ENCODE measurements at regions not wholly inside any gene's neighbourhood (a gene's known extent, or its start where the extent isn't known, plus 50 kb on each side); places are given as distances from the start of the nearest gene placed in this dataset.

DNA sequence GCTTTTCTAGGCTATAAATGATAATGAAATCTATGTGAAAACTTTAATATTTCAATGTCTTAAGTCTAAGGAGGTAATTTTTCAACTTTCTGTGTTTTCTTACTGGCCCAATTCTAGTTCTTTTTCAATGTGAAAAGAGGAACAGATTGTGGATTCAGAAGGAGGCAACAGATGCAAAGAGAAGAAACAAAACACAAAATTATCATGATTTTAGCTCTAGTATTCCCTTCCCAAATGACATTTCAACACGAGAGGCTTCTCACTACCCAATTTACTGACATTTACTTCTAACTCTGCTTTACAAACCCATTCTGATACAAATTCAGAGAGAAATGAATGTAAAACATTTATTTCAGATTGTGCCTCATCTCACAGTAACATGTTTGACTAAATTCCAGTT lies 169.4 kb downstream of the WT1 start:
- no peak overlapping the region for H3K4me3 ChIP-seq (ENCODE audit: low read depth, low read length)

DNA sequence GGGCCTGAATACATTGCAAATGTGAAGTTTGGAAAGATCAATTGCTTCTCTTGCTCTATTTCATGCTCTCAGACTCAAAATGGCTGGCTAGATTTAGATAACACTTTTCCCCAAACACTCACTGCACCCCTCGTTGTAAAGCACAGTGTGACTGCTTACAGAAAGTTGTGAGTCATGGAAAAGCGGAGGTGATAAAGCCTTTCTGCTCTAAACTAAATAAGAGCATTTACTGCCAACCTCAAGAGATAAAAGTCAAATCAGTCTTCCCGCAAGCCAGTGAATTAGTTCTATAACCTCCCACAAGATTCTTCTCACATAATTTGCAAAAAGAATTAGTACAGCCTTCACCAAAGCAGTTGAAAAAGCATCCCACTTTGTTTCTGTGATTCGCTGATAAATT lies 168.7 kb downstream of the WT1 start:
- H3K4me3 ChIP-seq (ENCODE audit: low read depth, low read length), result no peak overlapping the region

DNA sequence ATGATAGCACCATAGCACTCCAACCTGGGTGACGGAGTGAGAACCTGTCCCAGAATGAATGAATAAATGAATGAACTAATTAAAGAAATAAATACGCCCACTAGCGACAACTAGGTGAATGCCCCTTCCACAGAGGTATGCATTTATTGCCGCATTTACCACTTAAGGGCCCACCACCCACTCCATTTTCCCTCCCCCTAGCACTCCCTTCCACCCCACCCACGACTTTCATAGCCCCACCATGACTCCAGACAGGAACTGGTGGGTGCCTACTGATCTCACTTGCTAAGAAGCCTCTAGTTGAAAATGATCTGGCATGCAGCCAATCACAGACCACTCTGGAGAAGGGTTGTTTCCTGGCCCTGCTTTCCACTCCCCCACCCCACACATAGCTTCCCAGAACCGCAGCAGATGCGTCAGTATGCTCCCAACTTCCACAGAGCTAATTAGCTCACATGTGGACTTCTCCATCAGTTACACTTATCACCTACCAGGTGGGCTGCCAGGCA lies 167.6 kb downstream of the WT1 start:
- no peak overlapping the region for H3K4me3 ChIP-seq (ENCODE audit: low read depth, low read length)

DNA sequence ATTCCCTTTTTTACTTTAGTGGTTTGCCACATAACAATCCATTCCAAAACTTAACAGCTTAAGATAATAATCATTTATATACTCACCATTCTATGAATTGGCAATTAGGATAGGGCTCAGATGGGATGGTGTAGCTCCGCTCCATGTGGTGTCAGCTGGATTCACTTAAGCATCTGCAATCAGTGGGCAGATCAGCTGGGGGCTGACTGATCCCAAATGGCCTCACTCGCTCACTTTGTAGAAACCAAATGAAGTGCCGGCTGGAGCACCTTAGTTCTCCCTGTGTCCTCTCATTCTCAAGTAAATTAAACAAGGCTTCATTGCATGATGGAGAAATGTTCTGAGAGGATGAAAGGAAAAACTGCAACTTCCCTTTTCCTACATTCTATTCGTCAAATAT lies 161.4 kb downstream of the WT1 start:
- no peak overlapping the region for H3K4me3 ChIP-seq (ENCODE audit: low read depth, low read length)

DNA sequence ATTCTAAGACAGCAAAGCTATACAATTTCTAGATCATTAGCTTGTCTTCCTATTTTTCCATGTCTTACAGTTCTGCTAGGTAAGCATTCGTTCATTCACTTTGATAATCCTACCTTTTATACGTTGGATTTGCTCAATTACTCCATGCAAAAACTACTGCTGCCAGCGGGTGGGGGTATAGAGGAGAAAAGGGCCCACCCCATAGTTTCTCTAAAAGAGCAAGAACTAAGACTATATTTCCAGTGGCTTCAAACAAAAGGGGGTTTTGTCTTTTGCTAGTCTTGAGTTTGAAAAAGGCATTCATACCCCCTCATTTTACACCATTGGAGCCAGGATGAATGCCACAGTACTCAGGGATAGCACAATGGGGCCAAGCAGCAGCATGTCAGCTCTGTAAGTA lies 155.7 kb downstream of the WT1 start:
- H3K4me3 ChIP-seq (ENCODE audit: low read depth, low read length), result no peak overlapping the region

DNA sequence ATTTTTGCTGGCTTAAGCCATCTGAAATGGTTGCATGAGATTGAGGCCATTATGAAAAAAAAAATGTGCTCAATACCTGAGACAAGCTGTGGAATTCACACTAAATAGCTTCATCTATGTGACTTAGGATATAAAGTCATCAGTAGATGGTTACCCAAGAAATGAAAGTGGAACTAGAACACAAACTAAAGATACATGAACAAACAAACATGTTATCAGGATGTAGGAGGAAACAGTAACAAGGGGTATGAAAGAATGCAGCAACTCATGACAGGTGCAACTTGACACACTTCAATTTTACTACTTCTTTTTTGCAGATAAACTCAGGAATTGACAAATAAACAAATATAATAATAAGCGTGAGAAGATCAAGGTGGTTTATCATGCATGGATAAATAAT lies 155.0 kb downstream of the WT1 start:
- H3K4me3 ChIP-seq (ENCODE audit: low read depth, low read length), result no peak overlapping the region

DNA sequence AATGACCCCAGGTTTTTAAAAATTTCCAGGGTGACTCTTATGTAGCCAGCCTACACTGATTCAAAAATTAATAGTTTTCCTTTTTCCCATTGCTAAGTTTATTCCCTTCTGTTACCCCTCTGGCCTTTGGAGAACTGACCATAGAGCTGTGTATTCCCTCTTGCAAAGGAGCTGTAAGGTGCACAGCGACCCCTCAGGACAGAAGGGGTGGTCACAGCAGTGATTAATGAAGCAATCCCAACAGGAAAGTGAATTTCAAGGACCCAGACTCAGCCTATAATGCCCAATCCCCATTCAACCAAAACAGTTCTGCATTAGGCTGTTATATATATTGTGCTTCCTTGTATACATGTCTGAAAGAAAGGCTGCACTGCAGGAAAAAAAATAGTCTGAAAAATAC lies 147.1 kb downstream of the WT1 start:
- no peak overlapping the region for H3K4me3 ChIP-seq (ENCODE audit: low read depth, low read length)

DNA sequence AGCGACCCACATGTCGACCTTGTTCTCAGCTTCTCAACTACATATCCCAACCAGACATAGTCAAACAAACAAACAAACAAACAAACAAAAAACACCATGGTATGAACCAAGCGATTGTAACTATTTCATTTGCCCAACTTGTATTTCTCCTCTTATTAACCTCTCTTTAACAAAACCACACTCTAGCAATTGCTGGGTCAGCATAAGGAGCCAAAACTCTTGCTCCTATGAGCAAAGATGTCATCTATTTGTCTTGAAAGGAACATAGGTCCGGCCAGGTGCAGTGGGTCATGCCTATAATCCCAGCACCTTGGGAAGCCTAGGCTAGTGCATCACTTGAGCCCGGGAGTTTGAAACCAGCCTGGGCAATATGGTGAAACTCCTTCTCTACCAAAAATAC lies 145.6 kb downstream of the WT1 start:
- no peak overlapping the region for H3K4me3 ChIP-seq (ENCODE audit: low read depth, low read length)

DNA sequence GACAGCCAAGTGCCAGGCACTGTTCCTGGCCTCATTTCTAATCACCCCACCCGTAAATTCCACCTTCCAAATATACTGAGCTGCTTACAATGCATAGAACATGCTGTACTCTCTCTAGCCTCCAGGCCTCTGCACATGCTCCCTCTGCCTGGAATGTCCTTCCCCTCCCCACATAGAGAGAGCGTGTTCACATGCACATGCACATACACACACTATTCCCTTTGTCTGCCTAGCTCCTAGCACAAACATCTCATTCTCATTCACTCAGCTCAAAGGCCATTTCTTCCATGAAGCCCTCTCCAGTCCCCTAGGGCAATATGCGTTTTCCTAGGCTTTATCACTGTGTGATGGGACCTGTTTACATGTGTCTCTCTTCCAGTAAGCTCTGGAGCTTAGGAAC lies 144.6 kb downstream of the WT1 start:
- no peak overlapping the region for H3K4me3 ChIP-seq (ENCODE audit: low read depth, low read length)

DNA sequence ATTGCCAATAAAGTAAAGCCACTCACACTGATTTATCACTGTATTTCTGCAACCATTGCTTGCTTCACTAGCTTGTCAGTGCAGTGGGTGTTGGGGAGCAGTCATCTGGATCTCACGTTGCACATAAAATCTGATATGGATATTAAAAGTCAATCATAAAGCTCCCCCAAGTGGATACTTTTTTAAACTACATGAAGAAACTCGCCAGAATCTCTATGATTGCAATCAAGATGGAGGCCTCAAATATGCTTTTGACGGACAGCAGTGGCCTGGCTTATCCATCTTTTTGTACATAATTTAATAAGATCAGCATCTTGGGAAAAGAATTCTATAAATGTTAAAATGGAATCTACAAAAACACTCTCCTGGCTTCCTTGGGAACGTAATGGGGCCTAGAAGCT lies 137.7 kb downstream of the WT1 start:
- H3K4me3 ChIP-seq (ENCODE audit: low read depth, low read length), result no peak overlapping the region

DNA sequence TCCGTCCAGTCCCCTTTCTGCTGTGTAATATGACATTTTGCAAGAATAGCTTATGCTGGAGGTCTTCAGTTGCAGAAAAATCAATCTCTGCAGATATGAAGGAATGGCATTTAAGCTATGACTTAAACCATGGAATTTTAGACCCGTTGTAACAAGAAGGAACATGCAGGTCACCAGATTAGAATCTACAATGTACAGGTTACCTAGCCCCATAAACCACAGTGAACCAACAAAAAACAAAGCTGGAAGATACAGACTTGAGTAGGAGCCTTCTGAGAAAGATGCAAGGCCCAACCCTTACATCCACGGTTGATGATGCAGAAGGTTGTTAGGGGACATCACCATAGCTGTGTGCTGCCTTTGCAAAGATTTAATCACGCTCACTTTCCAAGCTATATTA lies 132.5 kb downstream of the WT1 start:
- no peak overlapping the region for H3K4me3 ChIP-seq (ENCODE audit: low read depth, low read length)

DNA sequence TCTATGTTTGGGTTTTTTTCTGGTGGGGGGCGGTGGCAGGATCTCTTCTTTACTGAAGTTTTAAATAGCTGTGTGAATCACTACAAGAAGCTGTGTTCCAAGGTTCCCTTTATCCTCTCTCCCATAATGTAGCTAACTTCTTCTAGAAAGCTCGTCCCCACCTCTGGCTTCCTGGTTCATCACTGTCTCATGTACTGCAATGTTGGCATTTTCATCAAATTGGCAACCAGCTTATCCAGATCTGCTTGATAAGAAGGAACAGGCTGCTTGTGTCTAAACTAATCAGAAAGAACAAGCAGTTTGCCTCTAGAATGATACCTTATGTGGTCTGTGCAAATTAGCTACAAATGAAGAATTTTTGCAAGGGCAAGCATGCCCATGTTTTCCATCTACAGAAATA lies 130.8 kb downstream of the WT1 start:
- H3K4me3 ChIP-seq (ENCODE audit: low read depth, low read length), result no peak overlapping the region

DNA sequence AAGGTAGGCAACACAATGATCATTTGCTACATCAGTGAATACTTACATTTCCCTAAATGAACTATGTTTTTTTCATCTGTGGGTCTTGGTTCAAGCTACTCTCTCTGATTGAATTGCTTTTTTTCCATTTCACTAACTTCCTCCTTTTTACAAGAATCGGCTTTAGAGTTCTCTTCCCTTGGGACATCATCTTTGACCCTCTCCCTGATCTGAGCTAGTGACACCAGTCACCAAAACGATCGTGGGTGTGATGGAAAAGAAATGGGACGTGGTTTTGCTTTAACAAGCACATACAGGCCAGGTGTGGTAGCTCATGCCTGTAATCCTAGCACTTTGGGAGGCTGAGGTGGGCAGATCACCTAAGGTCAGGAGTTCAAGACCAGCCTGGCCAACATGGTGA lies 129.9 kb downstream of the WT1 start:
- H3K4me3 ChIP-seq (ENCODE audit: low read depth, low read length), result no peak overlapping the region

DNA sequence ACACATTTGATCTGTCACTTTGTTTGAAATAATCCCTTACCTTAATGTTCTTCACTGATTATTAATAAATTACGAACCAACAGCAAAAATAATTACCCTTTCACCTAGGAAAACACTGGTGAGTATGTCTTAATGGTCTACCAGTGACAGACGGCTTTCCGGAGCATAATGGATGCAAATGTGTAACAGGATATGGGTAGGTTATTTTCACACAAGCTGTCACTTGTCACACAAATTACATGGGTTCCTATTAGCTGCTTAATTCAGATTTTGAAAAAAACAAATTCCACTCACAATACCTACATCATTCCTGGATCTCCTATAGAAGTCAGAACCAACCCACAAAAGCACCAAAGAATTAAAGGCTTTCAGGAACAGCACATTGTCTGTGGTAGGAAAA lies 127.9 kb downstream of the WT1 start:
- no peak overlapping the region for H3K4me3 ChIP-seq (ENCODE audit: low read depth, low read length)

DNA sequence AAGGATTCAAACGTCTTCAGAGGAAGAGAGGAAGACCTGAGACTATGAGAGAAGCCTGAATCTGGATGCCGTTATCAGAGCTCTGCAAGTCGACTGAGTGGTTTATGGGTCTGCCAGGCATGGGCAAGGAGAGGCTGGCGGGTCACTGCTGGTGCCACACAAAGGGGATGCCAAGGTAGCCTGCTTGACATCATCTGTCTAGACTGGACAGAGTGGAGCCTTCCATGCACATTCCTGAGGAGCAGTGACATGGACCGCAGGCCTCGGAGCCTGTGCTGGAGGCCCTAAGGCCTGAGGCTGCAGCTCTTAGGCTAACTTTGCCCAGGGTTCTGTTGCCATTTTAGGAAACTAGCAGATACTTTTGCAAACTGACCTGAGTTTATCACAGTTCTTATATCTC lies 127.4 kb downstream of the WT1 start:
- H3K4me3 ChIP-seq (ENCODE audit: low read depth, low read length), result no peak overlapping the region

DNA sequence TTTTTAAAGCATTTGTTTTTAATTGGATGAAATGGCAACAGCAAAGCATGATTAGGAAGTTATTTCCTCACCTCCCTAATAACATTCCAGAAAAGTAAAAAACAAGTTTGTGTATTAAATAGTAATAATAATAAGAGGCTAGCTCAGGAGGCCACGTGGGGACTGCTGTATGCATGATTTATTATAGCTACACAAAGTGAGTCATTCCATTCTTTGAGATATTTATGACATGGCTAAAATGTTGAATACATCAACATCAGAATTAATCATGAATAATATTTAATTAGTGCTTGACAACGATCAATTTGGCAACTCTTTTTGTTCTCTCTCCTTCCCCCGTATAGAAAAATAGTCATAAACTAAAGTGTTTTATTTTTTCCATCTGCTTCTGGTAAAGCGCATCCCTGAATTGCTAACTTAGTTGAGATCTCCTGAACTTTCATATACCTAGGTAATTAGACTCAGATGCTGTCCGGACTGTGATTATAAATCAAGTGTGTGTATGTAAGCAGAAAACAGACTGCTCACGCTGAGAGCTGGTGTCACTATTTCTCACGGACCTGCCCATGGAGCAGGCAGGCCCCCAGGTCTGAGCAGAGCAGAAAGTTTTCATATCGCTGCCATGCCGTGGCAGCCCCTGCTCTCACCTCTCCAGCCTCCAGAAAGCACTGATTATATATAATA lies 125.7 kb downstream of the WT1 start:
- no peak overlapping the region for H3K4me3 ChIP-seq (ENCODE audit: low read depth, low read length)

DNA sequence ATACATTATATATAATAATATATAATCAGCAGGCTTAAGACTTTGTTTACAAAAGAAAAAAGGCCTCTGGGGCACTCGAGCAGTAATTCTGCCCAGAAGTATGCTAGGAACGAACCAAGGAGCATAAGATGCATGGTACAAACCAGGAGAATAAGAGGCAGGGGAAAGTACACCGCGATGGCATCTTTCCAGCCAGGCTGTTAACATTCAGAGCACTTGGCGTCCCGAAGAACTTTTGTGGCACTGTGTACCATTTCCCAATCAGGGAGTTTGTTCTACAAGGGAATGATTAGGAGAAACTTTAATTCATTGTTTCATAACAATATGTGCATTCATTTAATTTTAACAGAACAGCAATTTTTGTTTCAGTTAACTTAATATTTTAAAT lies 125.1 kb downstream of the WT1 start:
- no peak overlapping the region for H3K4me3 ChIP-seq (ENCODE audit: low read depth, low read length)

DNA sequence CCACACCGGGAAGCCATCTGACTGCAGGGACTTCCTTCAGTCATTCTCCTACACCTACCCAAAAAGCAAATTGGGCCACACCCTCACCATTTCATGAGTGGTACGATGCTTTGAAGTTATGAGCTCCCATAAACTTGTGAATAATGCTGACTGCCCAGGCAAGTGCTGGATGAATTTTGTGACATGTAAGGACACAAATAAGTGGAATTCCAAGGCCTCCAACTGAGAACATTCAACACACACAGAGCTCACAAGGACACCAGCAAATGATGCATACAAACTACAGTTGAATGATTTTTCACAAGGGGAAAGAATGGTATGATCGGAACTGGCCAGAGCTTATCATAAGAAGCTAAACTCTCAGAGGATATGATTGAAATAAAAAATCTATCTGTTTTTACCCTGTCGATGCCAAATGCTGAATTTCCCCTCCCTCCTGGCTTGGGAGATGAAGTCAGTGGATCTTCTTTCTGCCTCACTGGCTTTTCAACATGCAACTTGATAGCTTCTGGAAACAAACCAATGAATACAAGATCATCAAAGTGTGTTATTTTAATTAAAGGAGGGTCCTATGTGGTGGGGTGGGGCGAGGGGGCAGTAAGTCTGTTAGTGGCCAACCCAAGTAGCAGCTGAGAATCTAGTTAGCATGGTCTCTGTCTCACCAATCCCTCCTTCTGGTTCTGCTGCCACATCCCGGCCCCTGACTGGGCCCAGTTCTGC lies 123.8 kb downstream of the WT1 start:
- H3K4me3 ChIP-seq (ENCODE audit: low read depth, low read length), result no peak overlapping the region

DNA sequence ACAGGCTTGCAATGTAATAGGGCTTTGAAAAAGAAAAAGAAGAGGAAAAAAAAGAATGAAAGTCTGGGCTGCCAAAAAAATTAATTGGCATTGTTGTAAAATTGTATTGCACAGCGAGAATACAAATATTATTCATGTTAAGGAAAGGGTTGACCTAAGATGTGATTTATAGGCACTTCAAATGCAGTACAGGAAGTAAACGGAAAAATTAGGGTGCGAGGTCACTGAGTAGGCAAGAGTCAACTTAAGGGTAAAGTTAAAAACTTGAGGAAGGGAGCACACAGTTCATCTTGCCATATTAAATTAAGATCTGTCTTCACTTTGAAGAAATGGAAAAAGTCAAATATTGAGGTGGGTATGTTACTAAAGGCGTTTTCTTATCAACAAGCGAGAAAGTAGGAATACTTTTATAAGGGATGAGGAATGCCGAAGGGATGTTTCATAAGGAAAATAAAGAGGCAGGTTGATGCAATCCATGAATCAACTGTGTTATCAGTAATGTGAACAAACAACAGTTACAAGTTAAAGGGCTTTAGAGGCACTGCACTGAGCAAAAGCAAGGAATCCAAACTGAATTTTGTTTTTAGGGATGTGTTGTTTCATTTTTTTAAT lies 123.0 kb downstream of the WT1 start:
- H3K4me3 ChIP-seq (ENCODE audit: low read depth, low read length), result no peak overlapping the region

DNA sequence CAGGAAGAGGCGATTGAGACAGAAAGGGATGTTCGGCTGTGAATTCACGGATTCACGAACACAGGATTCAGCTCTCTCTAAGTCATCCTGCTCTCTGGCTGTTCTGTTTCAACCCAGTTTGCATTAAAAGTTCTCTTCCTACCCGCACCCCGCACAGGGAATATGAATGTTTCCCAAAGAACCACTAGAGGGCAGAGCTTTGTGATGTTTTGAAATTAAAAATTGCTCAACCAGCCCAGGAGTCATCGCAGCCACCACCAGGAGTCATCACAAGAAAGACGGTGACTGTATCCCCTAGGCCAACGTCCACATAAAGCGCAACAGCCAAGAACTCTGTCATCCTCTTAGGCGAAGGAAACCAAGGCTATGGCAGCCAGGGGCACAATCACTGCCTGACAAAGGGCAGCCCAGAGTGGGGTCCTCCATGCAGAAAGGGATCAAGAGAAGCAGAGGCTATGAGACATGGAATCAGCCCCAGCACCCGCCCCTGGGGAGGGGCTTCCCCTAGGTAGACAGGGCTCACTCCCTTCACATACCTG lies 122.4 kb downstream of the WT1 start:
- no peak overlapping the region for H3K4me3 ChIP-seq (ENCODE audit: low read depth, low read length)

DNA sequence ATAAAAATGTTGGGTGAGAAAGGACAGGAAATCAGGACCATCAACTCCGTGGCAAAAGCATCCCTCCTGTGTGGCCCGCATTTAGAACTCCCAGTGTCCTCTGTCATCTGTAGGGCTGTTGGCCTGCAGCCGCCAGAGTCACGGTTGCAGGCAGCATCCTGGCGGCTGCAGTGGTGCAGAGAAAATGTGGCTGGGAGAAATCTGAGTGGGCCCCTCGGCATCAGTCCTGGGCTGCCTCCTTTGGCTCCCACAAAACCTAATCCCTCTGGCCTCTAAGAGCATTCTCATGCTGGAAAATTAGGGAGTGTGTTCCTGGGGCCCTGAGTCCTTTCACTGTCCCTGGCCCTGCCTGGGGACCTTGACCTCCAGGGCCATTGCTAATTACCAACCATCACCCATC lies 121.9 kb downstream of the WT1 start:
- H3K4me3 ChIP-seq (ENCODE audit: low read depth, low read length), result no peak overlapping the region

DNA sequence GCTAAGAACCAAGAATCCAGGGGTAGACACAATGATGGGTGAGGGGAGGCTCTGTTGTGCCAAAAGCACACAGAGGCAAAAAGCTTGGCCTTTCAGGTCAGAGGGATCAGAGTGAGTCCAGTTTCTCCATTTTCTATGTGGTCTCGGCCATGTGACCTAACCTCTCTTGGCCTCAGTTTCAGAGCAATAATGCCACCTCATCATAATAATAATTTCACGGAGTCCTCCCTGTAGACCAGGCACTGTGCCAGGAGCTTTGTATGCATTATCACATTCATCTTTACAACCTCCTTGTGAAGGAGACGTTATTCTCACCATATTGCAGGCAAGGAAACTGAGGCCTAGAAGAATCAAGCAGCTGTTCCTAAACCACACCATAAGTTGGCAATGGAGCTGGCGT lies 120.2 kb downstream of the WT1 start:
- no peak overlapping the region for H3K4me3 ChIP-seq (ENCODE audit: low read depth, low read length)

All from iPS-11a (cell line).